Calu3 (cell line): ENCODE measurements at regions not wholly inside any gene's neighbourhood (a gene's known extent, or its start where the extent isn't known, plus 50 kb on each side); places are given as distances from the start of the nearest gene placed in this dataset.

Source experiments
- BruUV-seq: library from RNA; stranded (reverse); fragments of 400-500 nt; replicated peaks from 2 replicates; lab custom pipeline; 2021; lab: Mats Ljungman, UMichigan
- CTCF ChIA-PET: fragments of 300-600 bp; sonication (Branson Sonifier 250); formaldehyde crosslinking; loops from one replicate; lab custom pipeline; 2022; ENCODE audit warnings: antibody characterized with exemption; lab: Charles Lee
- DNase-seq: peaks from one replicate; pipeline ENCODE4 v3.0.0; 2022
- H3K27ac Mint-ChIP-seq: one replicate; pipeline ENCODE4 v1.8.0; 2022; ENCODE audit warnings: mixed read lengths; ENCODE audit not compliant: unreplicated experiment
- H3K27me3 Mint-ChIP-seq: one replicate; pipeline ENCODE4 v1.8.0; 2022; ENCODE audit warnings: mixed read lengths; ENCODE audit not compliant: unreplicated experiment
- H3K36me3 Mint-ChIP-seq: one replicate; pipeline ENCODE4 v1.8.0; 2022; ENCODE audit warnings: mild to moderate bottlenecking, moderate library complexity, mixed read lengths; ENCODE audit not compliant: insufficient read depth, unreplicated experiment
- H3K4me1 Mint-ChIP-seq: one replicate; pipeline ENCODE4 v1.8.0; 2022; ENCODE audit warnings: mild to moderate bottlenecking, low read depth, mixed read lengths; ENCODE audit not compliant: unreplicated experiment
- H3K4me3 Mint-ChIP-seq: one replicate; pipeline ENCODE4 v1.8.0; 2022; ENCODE audit warnings: mild to moderate bottlenecking, low read depth, moderate library complexity, mixed read lengths; ENCODE audit not compliant: unreplicated experiment
- H3K9me3 Mint-ChIP-seq: one replicate; pipeline ENCODE4 v1.8.0; 2022; ENCODE audit warnings: low read depth, mixed read lengths; ENCODE audit not compliant: unreplicated experiment
- intact Hi-C: fragments of 100-400 bp; cut with micrococcal nuclease; formaldehyde crosslinking; loops from one replicate; pipeline ENCODE4 v1.10.0; 2022; ENCODE audit not compliant: unreplicated experiment
- TF ChIP-seq, protein P1 (sequence below): fragments of 200-600 bp; IDR thresholded peaks from one replicate; pipeline ENCODE4 v1.8.0; 2022; ENCODE audit warnings: antibody characterized with exemption; ENCODE audit not compliant: unreplicated experiment

DNA sequence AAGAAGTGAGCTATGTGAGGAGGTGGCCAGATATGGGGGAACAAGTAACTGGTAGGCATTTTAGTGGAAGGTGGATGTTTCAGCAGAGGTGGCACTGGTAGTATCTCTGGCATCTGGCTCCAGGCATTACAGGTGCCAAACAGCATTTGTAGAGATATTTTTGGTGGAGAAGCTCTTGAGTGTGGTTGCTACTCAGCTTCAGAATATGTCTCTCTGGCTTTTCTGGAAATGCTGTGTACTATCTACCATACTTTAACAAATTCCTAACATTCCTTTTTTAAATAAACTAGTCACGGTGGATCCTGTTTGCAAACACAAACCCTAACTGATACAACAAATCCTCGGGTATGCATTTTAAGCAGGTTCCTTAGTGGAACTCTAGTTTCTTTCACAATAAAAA lies 128.0 kb downstream of the BARX2 start:
- H3K4me1 Mint-ChIP-seq: peaks cover 8% of the 10 kb centered on the region
- no peaks in the 10 kb centered on the region for H3K36me3 Mint-ChIP-seq
- CTCF ChIA-PET: no interaction called here
- intact Hi-C loops: loop anchor here (5.0 kb wide), 1 partner anchor 116 kb away; no protein-coding TSS in a partner anchor
- H3K27me3 Mint-ChIP-seq: no peaks in the 10 kb centered on the region
- H3K4me3 Mint-ChIP-seq: no peak overlapping the region
- H3K27ac Mint-ChIP-seq: no peak overlapping the region
- TF ChIP-seq, protein P1, sequence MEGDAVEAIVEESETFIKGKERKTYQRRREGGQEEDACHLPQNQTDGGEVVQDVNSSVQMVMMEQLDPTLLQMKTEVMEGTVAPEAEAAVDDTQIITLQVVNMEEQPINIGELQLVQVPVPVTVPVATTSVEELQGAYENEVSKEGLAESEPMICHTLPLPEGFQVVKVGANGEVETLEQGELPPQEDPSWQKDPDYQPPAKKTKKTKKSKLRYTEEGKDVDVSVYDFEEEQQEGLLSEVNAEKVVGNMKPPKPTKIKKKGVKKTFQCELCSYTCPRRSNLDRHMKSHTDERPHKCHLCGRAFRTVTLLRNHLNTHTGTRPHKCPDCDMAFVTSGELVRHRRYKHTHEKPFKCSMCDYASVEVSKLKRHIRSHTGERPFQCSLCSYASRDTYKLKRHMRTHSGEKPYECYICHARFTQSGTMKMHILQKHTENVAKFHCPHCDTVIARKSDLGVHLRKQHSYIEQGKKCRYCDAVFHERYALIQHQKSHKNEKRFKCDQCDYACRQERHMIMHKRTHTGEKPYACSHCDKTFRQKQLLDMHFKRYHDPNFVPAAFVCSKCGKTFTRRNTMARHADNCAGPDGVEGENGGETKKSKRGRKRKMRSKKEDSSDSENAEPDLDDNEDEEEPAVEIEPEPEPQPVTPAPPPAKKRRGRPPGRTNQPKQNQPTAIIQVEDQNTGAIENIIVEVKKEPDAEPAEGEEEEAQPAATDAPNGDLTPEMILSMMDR: no peak
- DNase-seq: no peak
- H3K9me3 Mint-ChIP-seq: no peaks in the 10 kb centered on the region
- no TSS peak for BruUV-seq

DNA sequence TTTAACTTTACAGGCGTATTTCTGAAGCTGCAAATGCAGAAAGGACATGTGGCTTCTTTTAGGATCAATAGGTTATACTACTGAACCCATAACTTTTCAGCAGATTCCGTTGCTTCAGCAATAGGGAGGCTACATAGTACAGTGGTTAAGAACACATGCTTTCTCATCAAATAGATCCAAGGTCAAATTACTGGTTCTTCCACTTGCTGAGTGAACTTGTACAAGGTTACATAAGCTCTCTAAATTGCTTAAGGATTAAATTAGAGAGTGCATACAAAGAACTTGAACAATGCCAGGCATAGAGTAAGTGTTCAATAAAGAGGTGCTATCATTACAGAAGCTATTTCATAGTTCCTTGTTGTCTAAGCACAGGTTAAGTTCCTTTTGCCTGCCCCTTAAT lies 129.6 kb downstream of the BARX2 start:
- H3K27ac Mint-ChIP-seq: no peak overlapping the region
- BruUV-seq: no TSS peak
- H3K36me3 Mint-ChIP-seq: no peaks in the 10 kb centered on the region
- H3K27me3 Mint-ChIP-seq: no peaks in the 10 kb centered on the region
- H3K9me3 Mint-ChIP-seq: no peaks in the 10 kb centered on the region
- intact Hi-C loops: no loop called here
- no peak for DNase-seq
- no peak overlapping the region for H3K4me3 Mint-ChIP-seq
- CTCF ChIA-PET: interaction anchor here (0.5 kb wide), 1 partner anchor 139 kb away, joined by 4 read pairs; no protein-coding TSS in a partner anchor
- H3K4me1 Mint-ChIP-seq: peaks cover 8% of the 10 kb centered on the region
- TF ChIP-seq, protein P1: no peak

DNA sequence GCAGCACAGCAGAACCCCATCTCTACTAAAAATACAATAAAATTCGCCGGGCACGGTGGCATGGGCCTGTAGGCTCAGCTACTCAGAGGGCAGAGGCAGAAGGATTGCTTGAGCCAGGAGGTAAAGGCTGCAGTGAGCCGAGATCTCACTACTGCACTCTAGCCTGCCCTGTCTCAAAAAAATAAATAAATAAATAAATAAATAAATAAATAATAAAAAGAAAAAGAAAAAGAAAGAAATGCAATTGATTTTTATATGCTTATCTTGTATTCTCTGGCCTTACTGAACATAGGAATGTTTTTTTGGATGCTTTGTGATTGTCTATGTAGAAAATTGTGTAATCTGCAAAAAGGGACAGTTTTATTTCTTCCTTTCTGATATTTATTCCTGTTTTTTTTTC lies 132.5 kb downstream of the BARX2 start:
- no peaks in the 10 kb centered on the region for H3K9me3 Mint-ChIP-seq
- intact Hi-C loops: no loop called here
- no peaks in the 10 kb centered on the region for H3K36me3 Mint-ChIP-seq
- no peaks in the 10 kb centered on the region for H3K27me3 Mint-ChIP-seq
- no peak for DNase-seq
- H3K4me3 Mint-ChIP-seq: no peak overlapping the region
- no peak overlapping the region for H3K27ac Mint-ChIP-seq
- TF ChIP-seq, protein P1: no peak
- no TSS peak for BruUV-seq
- CTCF ChIA-PET: no interaction called here
- H3K4me1 Mint-ChIP-seq: peaks cover 7% of the 10 kb centered on the region

DNA sequence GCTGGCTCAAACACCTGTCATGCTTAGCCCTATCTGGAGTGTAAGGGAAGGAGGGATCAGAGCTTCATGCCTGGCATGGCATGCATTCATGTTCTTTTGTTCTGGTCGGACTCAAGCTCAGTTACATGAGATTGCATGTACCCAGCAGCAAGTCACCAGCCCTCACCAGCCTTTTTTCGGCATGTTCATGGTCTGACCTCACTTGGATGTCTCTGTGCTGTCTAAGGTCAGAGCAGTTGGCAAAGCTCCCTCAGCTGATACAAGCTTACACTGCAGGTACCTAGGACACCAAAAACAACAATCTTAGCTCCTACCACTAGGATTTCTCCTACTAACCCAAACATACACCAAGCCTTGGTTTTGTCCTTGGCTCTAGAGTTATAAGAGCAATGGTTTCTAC lies 152.6 kb downstream of the BARX2 start:
- intact Hi-C loops: no loop called here

More for the DNA sequence above, 152.6 kb downstream of the BARX2 start:
- Mint-ChIP-seq H3K27me3 (no peaks in the 10 kb centered on the region), H3K27ac (no peak overlapping the region), H3K4me1 (peaks cover 20% of the 10 kb centered on the region), H3K36me3 (no peaks in the 10 kb centered on the region), H3K4me3 (no peak overlapping the region), H3K9me3 (peaks cover 2% of the 10 kb centered on the region)
- CTCF ChIA-PET: interaction anchor here (0.6 kb wide), 1 partner anchor 203 kb away, joined by 3 read pairs; no protein-coding TSS in a partner anchor
- no TSS peak for BruUV-seq
- TF ChIP-seq, protein P1: no peak
- no peak for DNase-seq
